ENCODE measurements at regions not wholly inside any gene's neighbourhood (a gene's known extent, or its start where the extent isn't known, plus 50 kb on each side); places are given as distances from the start of the nearest gene placed in this dataset.

DNA sequence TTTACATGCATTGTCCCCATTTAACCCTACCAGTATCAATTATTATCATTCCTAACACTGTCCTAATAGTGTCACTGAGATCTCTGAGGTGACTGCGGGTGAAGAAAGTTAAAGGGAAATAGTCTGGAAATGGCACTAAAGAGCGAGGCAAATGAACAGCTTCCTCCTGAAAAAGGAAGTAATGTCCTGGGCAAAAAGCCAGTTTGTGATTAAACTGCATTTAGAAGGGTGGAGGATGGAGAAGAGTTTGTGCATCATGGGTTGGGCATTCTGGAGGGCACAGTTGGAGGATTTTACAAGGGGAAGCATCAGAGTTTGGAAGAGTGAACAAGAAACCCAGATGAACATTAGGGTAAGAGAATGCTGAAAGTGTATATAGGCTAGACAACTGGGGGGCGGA is 60.5 kb upstream of the SLC25A4 start:
- TF ChIP-seq, protein P1, sequence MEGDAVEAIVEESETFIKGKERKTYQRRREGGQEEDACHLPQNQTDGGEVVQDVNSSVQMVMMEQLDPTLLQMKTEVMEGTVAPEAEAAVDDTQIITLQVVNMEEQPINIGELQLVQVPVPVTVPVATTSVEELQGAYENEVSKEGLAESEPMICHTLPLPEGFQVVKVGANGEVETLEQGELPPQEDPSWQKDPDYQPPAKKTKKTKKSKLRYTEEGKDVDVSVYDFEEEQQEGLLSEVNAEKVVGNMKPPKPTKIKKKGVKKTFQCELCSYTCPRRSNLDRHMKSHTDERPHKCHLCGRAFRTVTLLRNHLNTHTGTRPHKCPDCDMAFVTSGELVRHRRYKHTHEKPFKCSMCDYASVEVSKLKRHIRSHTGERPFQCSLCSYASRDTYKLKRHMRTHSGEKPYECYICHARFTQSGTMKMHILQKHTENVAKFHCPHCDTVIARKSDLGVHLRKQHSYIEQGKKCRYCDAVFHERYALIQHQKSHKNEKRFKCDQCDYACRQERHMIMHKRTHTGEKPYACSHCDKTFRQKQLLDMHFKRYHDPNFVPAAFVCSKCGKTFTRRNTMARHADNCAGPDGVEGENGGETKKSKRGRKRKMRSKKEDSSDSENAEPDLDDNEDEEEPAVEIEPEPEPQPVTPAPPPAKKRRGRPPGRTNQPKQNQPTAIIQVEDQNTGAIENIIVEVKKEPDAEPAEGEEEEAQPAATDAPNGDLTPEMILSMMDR (IDR thresholded peaks at IDR 0.05): no peak
- TF ChIP-seq EZH2phosphoT487 (IDR thresholded peaks at IDR 0.05; ENCODE audit: borderline replicate concordance, low read depth): no peak
- no peak for TF ChIP-seq POLR2AphosphoS5 (IDR thresholded peaks at IDR 0.05; ENCODE audit: low read depth, low read length)
